Left colon (tissue), 2 donors: ENCODE measurements at regions not wholly inside any gene's neighbourhood (a gene's known extent, or its start where the extent isn't known, plus 50 kb on each side); places are given as distances from the start of the nearest gene placed in this dataset.
A peak's percentile ranks its signal among the peaks of the same experiment; 100 is the strongest.
"Not testable (repeated sequence)": the region's sequence is repeated elsewhere in the genome, so short reads cannot be mapped to it uniquely, and the experiment has no call there.

Experiments used
- ATAC-seq: fragments of 200-7000 bp; cut with Tn5 transposase; one replicate; pipeline ENCODE4 v1.9.1; 2020; ENCODE audit warnings: mild to moderate bottlenecking, moderate library complexity
- DNase-seq, 2 donors: peaks; one replicate each; pipeline ENCODE4 v3.0.0-alpha.2; 2020
- intact Hi-C, 2 donors: fragments of 100-400 bp; cut with DNase I in 1 of 2; cut with micrococcal nuclease in 1 of 2; formaldehyde crosslinking; loops; one replicate each; pipeline versions ENCODE4 v1.11.2 to v1.14.0; 2022; cut with DNase I, micrococcal nuclease
- donor health status: DM: no; HTN: no; CAD: no.
- donor health status: DM: yes; HTN: yes; CAD: no.

DNA sequence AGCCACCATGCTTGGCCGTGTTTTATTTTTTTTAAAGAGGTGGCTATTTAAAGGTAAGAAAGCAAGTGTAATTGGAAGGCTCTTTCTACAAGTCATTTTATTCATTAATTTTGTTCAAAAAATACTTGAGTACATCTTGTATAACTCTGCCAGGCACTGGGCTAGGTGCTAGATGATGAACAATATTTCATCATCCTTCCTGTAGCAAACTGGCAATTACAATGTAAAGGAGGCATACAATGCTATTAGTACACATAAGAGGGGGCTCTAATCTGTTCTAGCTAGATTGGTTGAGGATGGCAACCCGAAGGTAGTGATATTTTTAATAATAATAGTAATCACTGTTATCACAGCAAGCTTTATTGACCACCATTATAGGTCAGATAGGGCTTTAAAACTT lies 215.5 kb upstream of the KLF14 start:
- no peak for ATAC-seq
- intact Hi-C loops, result no loop called here

GRCh38 chr7:130950054-130950453 lies 216.0 kb upstream of the KLF14 start:
- intact Hi-C loops, result no loop called here
- DNase-seq (no peak), ATAC-seq (no peak)

More for the DNA sequence above, 215.5 kb upstream of the KLF14 start:
- DNase-seq, result no peak

DNA sequence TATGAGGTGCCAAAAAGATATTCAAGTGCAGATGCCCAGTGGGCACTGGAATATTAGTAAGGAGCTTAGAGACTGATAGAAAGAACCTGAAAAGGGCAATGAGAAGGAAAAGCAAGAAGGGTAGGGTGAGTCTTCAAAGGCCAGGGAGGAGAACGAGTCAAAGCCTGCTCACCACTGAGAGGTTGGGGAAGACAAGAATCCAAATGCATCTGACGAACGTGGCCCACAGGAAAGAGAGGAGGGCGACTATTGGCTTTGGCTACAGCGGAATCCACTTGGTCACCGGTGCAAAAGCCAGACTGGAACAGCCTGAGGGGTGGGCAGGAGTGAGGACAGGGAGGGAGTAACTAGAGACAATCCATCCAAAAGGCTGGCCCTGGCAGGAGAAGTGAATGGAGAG lies 216.7 kb upstream of the KLF14 start:
- DNase-seq (no peak), ATAC-seq (no peak)
- intact Hi-C loops, result no loop called here

DNA sequence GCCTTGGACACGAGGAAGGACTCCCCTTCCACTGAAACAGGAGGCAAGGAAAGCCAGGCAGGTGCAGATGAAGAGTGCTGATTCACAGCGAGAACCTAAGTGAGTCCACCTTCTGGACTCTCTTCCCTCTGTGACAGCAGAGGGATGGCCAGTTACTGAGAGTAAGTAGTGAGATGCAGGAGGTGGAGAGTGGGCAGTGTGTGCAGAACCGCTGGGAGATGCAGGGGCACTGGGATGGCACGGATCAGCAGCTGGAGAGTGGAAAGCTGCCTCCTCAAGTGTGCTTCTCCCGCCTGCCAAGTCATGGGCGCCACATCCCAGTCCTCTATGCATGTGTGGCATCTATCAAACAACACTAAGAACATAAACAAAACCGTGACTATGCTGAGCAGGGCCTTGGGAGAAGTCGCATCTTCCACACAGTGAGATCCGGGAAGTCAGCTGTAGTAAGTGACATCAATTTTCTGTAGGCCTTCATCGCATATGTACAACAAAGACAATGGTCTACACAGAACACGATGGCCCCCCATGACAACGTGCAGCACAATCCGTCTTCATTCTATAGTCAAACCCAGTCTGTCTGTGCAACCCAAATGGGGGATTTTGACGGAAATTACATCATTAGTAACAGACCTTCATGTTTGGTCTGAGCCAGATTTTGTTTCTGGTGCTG lies 217.4 kb upstream of the KLF14 start:
- DNase-seq, result no peak
- intact Hi-C loops, result no loop called here
- no peak for ATAC-seq

- ATAC-seq, result no peak
- DNase-seq, result no peak
- intact Hi-C loops, result no loop called here
Observed at GRCh38 chr7:130951976-130952876, 218.2 kb upstream of the KLF14 start.

DNA sequence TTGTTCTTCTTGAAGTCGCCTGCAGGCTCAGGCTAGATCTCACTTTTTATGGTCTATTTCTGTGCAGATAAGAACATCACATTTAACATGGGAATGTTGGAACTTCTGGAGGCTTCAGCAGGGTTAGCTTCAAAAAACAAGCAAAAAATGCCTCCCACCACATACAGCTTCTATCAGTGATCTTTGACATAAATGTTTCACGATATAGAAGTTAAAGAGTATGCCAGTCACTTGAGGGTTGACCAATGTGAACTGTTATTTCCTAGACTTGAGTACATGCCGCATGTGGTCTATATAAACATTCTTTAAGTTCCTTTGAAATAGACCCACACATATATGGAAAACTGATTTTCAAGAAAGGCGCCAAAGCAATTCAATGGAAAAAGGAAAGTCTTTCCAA lies 219.2 kb upstream of the KLF14 start:
- no peak for ATAC-seq
- no peak for DNase-seq
- intact Hi-C loops, result no loop called here

DNA sequence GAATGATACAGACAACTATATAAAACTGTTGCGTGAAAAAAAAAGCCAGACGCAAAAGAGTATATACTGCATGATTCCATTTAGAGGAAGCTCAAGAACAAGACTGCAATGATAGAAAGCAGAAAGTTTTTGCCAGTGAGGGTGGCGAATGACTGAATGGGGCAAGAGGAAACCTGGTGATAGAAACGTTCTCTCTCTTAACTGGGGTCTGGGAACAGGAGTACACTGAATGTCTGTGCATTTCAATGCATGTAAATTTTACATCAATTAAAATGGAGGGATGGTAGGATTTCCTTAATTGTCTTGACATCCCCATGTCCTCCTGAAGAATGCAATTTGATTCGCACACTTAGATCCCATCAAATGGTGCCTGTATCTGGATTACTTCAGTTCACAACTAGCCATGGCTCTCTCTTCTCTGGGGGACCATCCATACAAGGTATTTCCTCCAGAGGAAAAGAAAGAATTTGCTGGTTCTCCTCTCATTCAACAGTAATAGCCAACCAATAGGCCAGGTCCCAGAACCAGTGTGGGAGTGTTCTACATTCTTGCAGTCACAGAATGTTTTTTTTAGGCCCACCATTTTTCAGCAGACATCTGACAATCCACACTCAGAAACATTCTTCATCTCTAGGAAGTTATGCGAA lies 221.0 kb upstream of the KLF14 start:
- no peak for ATAC-seq
- no peak for DNase-seq
- intact Hi-C loops, result no loop called here

- ATAC-seq (no peak), DNase-seq (no peak)
- intact Hi-C loops, result no loop called here
Observed at GRCh38 chr7:130955565-130955919, 221.5 kb upstream of the KLF14 start.

DNA sequence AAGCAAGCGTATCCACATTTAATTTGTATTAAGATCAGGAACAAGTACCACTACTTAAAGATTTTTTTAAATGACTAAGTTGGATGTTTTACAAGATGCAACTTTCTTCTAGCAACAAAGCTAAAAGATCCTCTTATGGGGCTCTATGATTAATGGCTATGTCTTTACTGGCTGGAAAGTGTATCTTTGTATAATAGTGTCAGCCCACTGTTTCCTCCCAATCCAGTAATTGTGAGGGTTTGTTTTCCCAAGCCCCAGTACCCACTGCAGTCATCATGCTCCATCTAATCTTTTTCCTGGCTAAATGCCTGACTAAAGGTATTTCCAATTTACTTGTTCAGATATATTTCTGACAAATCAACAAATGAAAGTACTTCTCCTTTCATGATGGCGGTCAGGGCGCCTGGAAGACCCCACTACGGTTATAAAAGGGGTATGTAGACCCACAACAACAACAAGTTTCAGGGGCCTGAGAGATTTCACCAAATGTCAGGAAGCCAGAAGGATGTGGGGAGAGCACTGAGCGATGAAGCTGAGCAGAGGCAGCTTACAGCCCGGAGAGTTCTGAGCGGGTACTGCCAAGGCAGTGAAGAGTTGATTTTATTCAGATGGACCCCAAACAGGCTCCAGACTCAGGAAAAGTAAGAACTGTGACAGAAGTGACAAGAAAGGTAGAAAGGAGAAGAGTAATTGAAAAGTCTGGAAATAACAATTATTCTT lies 222.6 kb upstream of the KLF14 start:
- ATAC-seq (no peak), DNase-seq (no peak)
- intact Hi-C loops, result no loop called here

DNA sequence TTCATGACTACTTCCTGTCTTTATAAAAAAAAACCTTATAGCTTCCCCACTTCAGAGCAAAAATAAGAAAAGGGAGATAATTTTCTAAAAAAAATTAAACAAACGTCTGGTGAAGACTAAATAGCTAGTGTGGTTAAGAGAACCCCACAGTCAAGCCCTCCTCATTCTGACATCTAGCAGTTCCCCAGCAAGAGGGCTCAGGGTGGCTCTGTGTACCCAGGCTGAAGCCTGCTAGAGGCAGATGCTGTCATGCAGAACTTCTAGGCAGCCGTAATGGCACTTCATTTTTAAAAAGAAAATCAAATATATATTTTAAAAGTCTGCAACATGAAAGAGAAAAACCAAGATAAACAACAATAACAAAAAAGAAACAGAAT lies 223.1 kb upstream of the KLF14 start:
- no peak for ATAC-seq
- intact Hi-C loops, result no loop called here
- no peak for DNase-seq

DNA sequence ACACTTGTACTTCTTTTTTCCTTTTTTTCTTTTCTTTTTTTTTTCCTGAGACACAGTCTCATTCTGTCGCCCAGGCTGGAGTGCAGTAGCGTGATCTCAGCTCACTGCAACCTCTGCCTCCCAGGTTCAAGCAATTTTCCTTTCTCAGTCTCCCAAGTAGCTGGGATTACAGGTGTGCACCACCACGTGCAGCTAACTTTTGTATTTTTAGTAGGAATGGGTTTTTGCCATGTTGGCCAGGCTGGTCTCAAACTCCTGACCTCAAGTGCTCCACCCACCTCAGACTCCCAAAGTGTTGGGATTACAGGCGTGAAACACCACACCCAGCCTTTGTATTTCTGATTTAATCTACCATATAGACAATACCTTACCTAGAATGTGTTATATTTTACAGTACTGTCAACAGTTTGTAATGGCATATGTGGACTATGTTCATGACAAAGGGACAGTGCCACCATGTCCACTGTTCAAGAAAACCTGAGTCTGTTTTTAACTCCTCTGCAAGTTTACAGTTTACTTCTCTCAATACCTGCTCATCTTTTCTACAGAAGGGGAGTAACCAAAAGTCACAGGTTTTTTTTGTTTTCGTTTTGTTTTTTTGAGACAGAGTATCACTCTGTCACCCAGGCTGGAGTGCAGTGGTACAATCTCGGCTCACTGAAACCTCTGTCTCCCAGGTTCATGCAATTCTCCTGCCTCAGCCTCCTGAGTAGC lies 223.9 kb upstream of the KLF14 start:
- DNase-seq, ATAC-seq, intact Hi-C loops: not testable (repeated sequence)

- ATAC-seq (no peak), DNase-seq (no peak)
- intact Hi-C loops, result no loop called here
Observed at GRCh38 chr7:130958846-130959245, 224.8 kb upstream of the KLF14 start.

- intact Hi-C loops, result no loop called here
- DNase-seq (no peak), ATAC-seq (no peak)
Observed at GRCh38 chr7:130959743-130960207, 225.8 kb upstream of the KLF14 start.

- ATAC-seq (no peak), DNase-seq (no peak)
- intact Hi-C loops, result no loop called here
Observed at GRCh38 chr7:130960208-130960988, 226.4 kb upstream of the KLF14 start.

DNA sequence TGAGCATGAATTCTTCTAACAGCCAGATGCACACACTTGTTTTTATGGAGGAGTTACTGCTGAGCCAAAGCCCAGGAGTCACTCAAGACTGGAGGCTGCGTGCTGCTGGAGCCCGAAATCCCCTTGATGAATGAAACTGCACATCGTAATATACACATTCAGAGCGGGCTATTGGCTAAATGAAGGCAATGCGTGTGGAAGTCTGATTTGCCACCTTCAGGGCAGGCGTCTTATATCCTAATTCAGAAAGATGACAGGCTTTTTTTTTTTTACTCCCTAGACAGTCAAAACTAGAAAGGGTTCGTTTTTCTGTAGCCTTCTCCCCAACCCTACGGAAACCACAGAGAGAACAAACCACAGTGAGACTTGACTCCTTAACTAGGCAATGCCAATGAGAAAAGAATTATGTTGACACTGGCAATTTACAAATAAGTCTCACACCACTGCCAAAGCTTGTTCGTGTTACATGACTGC lies 227.2 kb upstream of the KLF14 start:
- intact Hi-C loops, result no loop called here
- ATAC-seq (peak; percentile 30), DNase-seq (no peak)

- intact Hi-C loops, result no loop called here
- ATAC-seq, result no peak
Observed at GRCh38 chr7:130962109-130962508, 228.1 kb upstream of the KLF14 start.

GRCh38 chr7:130963339-130963738 lies 229.3 kb upstream of the KLF14 start:
- DNase-seq (no peak), ATAC-seq (no peak)
- intact Hi-C loops, result no loop called here

More at GRCh38 chr7:130962109-130962508, 228.1 kb upstream of the KLF14 start:
- DNase-seq, result no peak

DNA sequence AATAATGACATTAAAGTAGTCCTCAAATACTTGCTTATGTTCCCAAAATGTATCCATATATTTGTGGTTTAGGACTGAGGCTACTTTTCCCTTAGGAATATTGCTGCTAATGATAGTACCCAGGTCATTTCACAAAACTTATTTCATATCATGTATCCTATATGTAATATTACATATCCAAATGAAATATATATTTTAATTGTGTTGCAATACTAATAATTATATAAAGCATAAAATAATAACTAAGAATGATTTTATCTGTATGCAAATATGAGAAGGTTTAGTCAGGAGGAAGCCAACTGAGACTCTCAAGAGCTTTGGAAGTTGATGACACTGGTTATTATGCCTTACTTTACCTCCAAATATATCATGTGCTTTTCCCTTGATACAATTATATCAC lies 231.5 kb upstream of the KLF14 start:
- no peak for DNase-seq
- intact Hi-C loops, result no loop called here
- no peak for ATAC-seq
